Thyroid gland (tissue), 4 donors: ENCODE measurements at regions not wholly inside any gene's neighbourhood (a gene's known extent, or its start where the extent isn't known, plus 50 kb on each side); places are given as distances from the start of the nearest gene placed in this dataset.

Experiments
- CTCF ChIP-seq, 6 experiments: fragments of 200-600 bp in 3 of 6; fragments of 450-650 bp in 3 of 6; sonication (generic) in 3 of 6; IDR thresholded peaks; one replicate each; pipeline ENCODE4 v1.5.1; 2016 to 2019; ENCODE audit warnings: antibody characterized with exemption in 6 of 6, mild to moderate bottlenecking in 2 of 6, inconsistent platforms in 1 of 6, moderate library complexity in 1 of 6
- POLR2A ChIP-seq, 2 donors: fragments of 450-650 bp; IDR thresholded peaks; one replicate each; pipeline ENCODE4 v1.6.1; 2017; ENCODE audit warnings: antibody characterized with exemption in 2 of 2, mild to moderate bottlenecking in 2 of 2, moderate library complexity in 1 of 2

GRCh38 chr13:58680115-58680514 lies 1048.6 kb downstream of the PCDH17 start:
- TF ChIP-seq CTCF (IDR thresholded peaks at IDR 0.05) (no peak), POLR2A (IDR thresholded peaks at IDR 0.05) (no peak)
